Stimulated activated CD8-positive, alpha-beta memory T cell treated with anti-CD3 and anti-CD28 coated beads, Interleukin-4, amount 100 ng/mL, for 24 hours (primary cell): ENCODE measurements at regions not wholly inside any gene's neighbourhood (a gene's known extent, or its start where the extent isn't known, plus 50 kb on each side); places are given as distances from the start of the nearest gene placed in this dataset.

Experiments
- DNase-seq: peaks from one replicate; pipeline ENCODE4 v3.0.0-alpha.2; 2020; ENCODE audit warnings: low read depth

DNA sequence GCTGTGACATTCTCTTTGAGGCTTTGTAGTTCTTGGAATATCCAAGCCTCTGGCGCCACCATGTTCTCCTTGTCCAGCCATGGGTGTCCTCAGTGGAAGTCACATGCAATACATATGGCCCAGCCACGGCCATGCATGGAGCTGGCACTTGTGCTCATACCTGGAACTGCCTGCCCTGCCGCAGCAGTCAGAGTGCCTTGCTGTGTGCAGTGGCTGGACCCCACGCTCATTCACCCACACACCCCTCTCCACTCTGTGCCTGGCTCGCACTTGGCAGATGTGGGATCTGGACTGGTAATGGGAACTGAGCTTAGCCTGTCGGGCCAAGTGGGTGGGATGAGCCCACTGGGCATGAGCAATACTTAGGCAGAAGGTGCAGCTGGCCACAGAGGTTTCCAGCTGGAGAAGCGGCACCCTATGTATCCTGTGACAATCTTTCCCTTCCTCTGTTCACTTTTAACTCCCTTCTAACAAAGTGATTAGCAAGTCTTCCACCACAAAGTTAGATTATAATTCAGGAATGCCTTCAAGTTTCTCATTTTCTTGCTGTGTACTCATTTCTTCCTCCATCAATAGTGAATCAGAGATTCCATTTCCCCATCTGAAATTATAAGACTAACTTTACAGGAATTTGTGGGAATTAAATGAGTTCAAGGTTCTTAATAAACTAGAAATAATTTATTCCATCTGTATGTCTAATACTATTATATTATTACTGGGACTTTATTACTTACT, 351.6 kb upstream of the NCAM2 start:
- DNase-seq, result no peak

DNA sequence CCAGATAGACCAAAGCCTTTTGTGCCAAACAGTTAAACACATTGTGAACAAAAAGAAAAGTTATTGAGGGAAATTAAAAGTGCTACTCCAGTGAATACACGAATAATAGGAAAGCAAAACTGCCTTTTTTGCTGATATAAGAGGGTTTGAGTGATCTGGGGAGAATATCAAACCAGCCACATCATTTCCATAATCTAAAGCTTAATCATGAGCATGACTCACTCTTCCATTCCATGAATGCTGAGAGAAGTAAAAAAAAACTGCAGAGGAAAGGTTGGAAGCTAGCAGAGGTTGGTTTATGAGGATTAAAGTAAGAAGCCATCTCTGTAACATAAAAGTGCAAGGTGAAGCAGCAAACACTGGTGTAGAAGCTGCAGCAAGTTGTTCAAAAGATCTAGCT, 350.6 kb upstream of the NCAM2 start:
- DNase-seq, result no peak

DNA sequence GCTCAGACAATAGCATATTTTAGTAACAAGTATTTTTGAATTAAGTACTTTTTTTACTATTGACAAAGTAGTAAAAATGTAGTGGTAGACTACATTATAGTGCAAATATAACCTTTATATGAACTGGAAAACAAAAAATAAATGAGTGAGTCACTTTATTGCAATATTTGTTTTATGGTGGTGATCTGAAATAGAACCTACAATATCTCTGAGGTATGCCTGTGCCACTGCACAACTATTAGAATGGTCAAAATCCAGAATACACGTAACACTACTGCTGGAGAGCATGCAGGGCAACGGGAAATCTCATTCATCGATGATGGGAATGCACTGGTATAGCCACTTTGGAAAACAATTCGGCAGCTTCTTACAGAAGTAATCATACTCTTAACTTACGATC, 349.0 kb upstream of the NCAM2 start:
- no peak for DNase-seq

DNA sequence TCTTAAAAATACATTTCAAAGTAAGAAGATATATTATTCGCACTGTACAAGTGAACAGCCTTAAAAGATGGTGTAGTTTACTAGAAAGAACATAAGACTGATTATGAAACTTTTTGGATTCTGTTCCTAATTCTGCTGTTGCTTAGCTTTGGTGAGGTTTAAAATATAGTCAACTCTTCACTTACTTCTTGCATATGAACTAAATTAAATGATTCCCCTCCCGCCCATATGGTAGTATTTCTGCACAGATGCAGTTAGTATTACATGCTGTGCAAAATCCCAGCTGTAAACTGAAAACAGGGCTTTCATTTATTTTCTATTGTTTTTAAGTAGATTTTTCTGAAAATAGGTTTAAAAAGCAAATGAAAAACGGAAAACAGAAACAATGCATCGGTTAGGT, 345.4 kb upstream of the NCAM2 start:
- no peak for DNase-seq

DNA sequence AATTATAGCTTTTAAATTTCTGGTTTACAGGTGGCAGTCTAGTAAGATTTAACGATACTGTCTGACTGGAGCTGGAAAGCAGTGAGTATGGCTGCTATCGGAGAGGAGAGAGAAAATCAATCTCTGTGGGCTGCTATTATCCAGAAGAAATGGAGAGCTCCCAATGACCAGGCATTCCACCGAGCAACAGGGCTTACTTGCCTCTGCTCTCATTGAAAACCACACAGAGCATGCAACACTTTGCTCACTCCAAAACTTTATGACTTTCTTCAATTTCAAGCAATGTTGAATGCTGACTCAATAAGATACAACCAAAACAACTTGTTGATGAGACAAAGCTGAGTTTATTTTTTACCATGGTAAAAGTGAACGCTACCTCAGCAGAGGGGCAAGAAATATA, 337.0 kb upstream of the NCAM2 start:
- DNase-seq, result no peak

DNA sequence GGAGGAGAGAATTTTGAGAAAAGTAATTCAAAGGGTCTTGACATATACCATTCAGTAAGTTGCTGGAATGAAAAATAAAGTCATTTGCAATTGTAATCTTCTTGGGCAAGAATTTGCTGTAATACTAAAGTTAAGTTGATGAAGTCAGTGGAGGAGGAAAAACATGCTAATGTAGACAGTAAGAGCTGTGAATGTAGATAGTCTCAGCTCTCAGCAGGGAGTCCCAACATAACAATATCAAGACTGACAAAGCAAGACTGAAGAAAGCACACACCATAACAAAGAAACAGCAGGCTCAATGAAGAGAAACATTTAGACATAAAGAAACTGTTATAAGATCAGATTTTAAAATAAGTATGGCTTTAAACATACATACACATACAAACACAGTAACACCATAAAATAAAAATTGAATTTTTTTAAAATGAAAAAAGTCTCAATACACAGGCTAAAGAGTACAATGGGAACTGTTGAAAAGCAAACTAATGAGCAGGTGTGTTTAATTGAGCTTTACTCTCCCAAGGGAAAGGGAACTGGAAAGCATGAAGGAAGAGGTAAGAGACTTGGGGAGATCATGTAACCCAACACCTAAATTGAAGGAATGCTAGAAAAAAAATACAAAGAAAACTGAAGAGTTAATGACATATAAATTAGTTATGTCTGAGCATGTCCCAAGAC, 336.3 kb upstream of the NCAM2 start:
- DNase-seq, result no peak

DNA sequence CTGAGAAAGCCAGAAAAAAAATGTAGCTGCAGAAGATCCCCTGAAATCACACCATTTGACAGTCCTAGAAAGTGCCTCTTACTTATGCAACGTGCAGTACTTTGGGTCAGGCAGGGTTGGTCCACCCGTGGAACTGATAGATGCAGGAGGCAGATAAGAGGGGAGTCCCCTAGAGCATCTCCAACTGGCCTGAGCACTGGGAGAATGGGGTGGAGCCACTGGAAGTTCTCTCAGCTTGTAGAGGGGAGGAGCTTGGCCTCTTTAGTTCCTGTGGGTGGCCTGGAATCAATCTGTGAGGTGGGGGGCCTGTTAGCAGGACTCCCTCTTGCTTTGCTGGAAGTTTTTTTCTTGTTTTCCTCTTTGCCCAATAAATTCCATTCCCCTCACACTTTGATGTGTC, 335.7 kb upstream of the NCAM2 start:
- DNase-seq, result no peak

DNA sequence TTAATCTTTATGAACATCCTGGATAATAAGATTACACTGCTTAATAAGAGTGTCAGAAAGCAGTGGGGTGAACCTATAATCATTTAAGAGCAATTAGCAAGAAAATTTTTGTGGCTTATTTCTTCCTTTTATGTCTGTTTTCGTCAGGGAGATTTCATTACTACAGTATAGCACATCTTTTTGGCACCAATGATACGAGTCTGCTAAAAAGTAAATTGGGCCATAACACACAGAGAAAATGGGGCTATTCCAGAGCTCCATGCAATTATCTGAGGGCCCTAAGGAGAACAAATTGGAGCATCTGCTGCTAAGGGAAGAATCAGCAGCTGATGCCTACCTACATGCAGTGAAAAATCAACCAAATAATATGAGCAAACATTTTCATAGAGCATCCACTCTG, 330.3 kb upstream of the NCAM2 start:
- no peak for DNase-seq

DNA sequence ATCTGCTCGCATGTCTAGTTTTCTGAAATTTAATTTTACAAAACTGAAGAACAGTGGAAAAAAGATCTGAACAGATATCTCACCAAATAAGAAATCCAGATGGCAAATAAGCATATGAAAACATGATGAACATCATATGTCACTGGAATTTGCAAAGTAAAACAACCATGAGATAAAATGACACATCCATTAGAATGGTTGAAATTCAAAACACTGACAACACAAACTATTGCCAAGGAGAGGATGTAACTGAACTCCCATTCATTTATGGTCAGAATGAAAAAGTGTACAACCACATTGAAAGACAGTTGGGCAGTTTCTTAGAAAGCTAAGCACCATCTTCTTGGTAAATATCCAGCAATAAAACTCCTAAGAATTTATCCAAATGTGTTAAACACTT, 312.7 kb upstream of the NCAM2 start:
- no peak for DNase-seq

DNA sequence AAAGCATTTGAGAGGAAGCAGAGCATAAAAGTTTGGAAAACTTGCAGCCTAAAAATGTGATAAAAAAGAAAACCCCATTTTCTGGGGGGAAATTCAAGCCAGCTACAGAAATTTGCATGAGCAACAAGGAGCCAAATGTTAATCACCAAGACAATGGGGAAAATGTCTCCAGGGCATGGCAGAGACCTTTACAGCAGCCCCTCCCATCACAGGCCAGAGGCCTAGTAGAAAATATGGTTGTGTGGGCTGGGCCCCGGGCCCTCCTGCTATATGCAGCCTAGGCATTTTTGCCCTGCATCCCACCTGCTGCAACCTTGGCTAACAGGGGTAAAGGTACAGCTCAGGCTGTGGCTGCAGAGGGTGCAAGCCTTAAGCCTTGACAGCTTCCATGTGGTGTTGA, 299.6 kb upstream of the NCAM2 start:
- DNase-seq, result no peak

DNA sequence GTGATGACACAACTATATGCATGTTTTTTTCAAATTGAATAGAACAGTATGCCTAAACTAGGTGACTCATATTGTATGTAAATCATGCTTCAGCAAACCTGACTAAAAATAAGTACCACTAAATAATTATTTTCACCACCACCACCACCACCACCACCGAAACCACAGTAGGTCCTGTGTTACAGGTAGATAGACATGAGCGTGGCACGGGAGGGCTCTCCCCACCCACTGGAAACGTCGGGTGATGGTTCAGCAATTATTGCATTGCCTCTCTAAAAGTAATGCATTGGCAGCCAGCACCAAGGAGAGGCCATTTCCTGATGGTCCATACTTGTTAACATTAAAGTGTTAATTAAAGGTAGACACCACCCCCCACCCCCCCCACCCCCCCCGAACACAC, 297.0 kb upstream of the NCAM2 start:
- DNase-seq, result no peak

DNA sequence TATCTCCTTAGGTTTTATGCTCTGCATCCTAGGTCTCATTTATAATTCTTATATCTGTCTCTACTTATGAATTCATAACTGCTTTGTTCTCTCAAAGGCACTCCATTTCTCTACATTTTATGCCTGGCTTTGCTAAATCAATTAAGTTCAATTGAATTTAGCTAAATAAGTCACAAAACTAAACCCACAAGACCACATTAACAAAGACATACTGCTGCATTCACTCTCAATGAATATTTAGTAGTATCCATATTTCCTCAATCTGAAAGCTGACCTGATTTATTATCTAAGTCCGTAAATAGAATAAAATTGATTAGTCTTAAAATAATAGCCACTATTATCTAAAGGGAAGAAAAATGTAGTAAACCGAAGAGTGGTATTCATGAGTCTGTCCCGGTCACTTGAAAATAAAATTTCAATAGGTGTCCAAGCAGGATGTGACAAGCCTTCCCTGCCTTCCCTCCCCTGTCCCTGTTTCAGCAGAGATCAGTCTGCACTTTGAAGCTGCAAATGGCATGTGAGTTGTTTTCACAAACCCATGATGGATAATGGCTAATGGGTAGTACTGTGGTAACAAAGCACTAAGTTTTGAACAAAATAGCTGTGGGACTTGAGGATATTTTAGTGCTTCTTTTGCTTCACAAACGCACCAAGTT, 295.0 kb upstream of the NCAM2 start:
- no peak for DNase-seq

DNA sequence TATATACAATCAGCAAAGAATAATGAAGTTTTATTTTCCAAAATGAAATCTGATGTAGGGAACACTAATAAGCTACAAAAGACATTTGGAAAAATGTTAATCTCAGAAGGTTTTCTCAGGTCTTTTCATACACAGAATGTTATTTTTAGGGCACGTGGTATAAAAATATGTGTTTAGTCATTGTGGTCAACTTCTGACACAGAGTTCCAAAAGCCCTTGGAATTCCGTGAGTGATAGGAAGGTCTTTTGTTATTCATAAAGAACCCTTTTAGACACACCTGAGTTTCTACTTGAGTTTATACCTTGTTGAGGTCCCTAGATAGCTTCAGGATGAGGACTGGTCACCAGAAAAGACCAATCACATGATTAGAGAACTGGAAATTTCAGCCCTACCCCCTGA, 277.6 kb upstream of the NCAM2 start:
- no peak for DNase-seq

DNA sequence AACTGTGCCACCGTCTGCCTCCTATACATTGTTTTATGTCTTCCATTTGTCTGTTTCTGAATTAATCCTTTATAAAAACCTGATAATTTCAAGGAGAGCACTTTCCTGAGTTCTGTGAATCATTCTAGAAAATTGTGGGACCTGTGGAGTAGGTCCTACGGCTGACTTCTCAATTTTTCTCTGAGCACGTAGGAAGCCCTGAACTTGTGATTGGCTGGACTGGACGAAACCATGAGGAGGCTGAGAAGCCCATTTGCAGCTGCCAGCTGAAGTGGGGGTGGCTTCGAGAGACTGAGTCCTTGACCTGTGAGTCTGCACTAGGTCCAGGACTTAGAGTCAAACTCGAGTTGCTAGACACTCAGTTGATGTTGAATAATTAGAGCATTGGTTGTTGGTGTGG, 277.1 kb upstream of the NCAM2 start:
- DNase-seq, result no peak

DNA sequence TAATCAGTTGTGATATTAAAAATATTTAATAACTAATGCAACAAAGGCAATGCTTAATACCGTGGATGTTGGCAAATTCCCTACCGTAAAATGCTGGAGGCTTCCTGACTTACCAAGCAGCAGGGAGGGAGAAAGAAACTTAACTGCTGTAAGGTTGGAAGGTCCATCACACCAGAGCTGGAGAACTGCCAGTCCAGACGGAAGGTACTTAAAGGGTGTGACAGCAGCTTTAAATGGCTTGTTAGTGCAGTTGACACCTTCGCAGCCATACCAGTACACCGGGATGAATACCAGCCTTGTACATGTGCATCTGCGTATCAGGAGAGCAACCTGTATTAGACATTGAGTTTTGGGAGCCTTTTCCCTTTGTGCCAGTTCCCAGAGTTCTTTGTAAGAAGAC, 269.5 kb upstream of the NCAM2 start:
- no peak for DNase-seq

DNA sequence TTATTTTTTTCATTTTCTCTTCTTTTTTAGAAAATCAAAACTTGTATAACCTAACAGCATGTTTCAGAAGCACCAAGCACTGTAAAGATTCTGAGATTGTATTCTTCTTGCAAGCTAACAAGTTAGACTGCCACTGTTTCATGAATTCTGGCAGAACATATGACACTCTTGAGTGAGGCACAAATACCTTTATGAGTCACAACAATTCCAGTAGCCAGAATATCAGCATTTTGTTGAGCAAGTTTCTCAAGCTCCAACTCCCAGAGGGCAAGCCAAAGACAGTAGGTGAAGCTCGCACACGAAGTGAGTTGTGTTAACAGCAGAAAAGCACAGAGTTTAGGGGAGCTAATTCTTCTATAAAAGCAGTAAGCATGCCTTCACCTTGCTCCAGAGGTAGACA, 268.8 kb upstream of the NCAM2 start:
- DNase-seq, result no peak

DNA sequence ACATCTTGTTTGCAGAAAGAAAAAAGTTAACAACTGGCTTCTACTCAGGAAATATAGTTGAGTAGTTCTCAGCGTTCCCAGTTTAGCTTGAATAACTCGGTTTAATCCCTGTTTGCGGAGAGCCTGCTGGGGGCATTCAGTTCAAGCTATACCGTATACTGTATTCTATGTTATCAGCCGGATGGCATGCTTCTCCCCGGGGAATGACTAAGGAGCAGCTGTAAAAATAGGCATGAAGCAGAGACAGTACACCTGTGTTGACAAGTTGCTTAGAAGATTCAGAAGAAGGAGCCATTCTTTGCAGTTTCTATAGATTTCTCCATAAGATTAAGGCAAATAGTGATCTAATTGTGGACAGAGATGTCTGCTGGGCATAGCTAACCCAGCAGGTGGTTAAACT, 267.8 kb upstream of the NCAM2 start:
- DNase-seq, result no peak

DNA sequence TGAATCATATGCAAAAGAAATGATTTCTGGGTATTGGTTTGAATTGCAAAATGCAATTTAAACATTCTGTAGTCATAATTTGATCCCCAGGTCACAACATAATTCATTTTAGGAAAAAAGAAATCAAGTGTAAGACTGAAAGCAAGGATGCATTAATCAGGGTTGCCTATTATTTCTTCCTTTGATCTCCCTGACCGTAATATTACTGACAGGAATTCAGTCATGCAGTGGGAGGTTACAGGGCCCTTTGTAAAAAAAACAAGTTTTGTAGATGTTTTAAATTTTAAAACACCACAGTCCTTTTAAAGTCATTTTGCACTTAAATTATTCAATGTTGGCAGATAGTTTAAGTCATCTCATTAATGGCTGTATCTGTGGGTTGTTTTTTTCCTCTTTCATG, 263.0 kb upstream of the NCAM2 start:
- DNase-seq, result no peak

DNA sequence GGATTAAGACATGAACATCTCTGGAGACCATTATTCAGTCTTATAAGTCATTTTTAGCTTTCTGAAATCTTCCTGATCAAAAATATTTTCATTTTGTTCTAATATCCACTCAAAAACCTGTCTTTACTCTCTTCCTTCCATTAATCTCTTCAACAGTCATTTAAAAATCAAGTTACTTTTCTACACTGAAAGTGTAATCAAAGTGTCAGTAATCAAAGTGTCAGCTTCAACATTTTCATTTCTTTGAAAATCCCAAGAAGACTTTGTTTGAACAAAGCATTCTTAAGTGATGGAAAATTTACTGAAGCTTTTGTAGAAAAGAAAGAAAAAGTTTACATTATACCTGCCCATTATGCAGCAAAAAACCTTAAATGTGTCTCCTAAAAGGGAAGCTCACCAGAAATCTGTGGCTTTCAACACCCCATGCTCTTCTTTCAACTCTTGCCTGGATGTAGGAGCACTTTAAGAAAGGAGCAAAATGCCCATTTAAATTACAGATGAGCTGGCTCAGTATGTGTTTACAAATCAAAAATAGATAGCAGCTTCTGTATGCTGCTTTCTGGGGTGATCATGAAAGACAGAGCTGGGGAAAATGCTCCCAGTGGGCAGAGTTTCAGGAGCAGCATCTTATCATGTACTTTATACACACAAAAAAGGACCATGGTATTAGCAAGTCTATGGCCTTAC, 260.8 kb upstream of the NCAM2 start:
- no peak for DNase-seq

DNA sequence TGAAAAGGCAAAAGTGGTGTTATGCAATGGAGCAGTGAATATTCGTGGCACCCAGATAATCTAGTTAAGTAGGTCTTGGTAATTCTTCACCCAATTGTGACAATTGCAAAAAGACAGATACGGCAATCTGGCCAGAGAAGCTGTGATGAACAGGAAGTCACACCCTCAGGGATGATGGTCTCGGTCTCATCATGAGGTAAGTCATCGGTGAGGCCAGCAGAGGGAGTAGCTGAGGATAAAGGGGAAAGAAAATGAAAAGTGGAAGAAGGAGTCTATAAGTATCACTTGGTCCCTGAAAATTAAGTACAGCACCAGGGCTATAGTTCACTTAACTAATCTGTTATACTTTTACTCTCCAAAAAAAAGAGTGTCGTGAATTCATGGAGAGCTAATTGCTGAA, 258.8 kb upstream of the NCAM2 start:
- no peak for DNase-seq

DNA sequence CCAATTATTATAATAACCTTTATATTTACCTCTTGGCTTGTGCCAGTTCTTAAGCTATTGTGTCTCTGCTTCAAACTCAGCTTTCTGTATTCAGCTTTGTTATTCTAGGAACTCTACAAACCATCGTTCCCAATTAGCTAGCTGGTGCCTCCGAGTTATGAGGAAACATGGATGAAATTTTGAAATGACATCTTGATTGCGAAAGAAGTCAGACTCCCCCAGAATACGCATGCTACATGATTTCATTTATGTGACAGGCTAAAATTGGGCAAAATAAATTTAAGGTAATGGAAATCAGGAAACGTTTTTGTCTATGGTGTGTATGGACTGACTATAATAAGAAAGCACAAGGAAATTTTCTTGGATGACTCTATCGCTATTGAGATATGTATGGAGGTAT, 256.8 kb upstream of the NCAM2 start:
- DNase-seq, result no peak

DNA sequence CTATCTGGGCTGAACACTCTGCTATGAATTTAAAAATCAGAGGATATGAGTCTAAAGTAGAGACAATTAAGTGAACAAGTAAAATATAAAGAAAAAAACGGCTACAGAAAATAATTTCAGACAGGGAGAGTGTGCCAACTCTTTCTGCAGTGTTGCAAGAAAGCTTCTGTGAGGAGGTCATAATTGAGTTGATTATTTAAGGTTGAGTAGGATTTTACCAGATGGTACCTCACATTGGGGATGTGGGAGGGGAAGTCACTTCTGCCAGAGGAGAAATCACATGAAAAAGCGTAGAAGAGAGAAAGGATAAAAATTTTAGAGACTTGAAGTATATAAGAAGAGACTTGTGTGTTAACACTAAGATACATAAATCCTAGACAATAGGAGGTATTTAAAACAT, 238.0 kb upstream of the NCAM2 start:
- no peak for DNase-seq

DNA sequence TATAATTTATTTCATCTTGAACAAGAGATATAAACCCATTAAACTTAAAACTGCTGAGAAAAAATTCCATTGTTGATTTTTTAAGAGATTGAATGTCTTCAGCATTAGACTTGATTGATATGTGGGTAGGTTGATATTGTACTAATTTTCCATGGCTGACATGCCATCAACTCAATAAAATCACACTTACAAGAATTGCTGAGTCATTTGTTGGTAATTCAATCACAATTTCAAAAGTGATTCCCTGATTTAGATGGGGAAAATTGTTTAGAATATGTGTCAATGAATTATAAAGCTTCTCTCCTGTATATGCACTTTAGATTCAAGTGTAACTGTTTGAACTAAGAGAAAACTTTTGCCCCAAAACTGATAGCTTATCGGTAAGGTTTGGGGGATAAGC, 223.5 kb upstream of the NCAM2 start:
- DNase-seq, result no peak
